Lung (tissue), 11 donors: ENCODE measurements at regions not wholly inside any gene's neighbourhood (a gene's known extent, or its start where the extent isn't known, plus 50 kb on each side); places are given as distances from the start of the nearest gene placed in this dataset.

Source experiments
- ATAC-seq: fragments of 200-7000 bp; cut with Tn5 transposase; one replicate; pipeline ENCODE4 v1.9.1; 2020; ENCODE audit warnings: moderate number of reproducible peaks; ENCODE audit not compliant: insufficient read depth, low FRiP score
- DNase-seq, 3 donors: peaks; one replicate each; pipeline ENCODE4 v3.0.0-alpha.2; 2013 to 2017
- H3K27ac ChIP-seq, 2 donors: one replicate each; pipeline ENCODE4 v1.5.1; 2013; ENCODE audit warnings: mild to moderate bottlenecking in 2 of 2, moderate library complexity in 2 of 2, control low read depth in 1 of 2, inconsistent platforms in 1 of 2, low read depth in 1 of 2, low read length in 1 of 2
- H3K27me3 ChIP-seq, 3 donors: one replicate each; pipeline ENCODE4 v1.5.1; 2013; ENCODE audit warnings: low read length in 2 of 3; ENCODE audit not compliant: control insufficient read depth in 3 of 3, insufficient read depth in 3 of 3
- H3K36me3 ChIP-seq, 4 donors: one replicate each; pipeline ENCODE4 v1.5.1; 2013; ENCODE audit warnings: low read length in 4 of 4, mild to moderate bottlenecking in 1 of 4, moderate library complexity in 1 of 4; ENCODE audit not compliant: control insufficient read depth in 4 of 4, insufficient read depth in 4 of 4
- H3K4me1 ChIP-seq, 5 donors: one replicate each; pipeline ENCODE4 v1.5.1; 2013; ENCODE audit warnings: low read length in 5 of 5, mild to moderate bottlenecking in 2 of 5, moderate library complexity in 1 of 5; ENCODE audit not compliant: control insufficient read depth in 5 of 5, insufficient read depth in 5 of 5
- H3K4me3 ChIP-seq: one replicate; pipeline ENCODE4 v1.5.1; 2013; ENCODE audit warnings: mild to moderate bottlenecking, control low read depth, moderate library complexity
- H3K9ac ChIP-seq, 2 donors: one replicate each; pipeline ENCODE4 v1.5.1; 2013; ENCODE audit warnings: low read length in 2 of 2, control low read depth in 1 of 2; ENCODE audit not compliant: insufficient read depth in 1 of 2
- H3K9me3 ChIP-seq, 4 donors: one replicate each; pipeline ENCODE4 v1.5.1; 2013; ENCODE audit warnings: low read length in 3 of 4, mild to moderate bottlenecking in 1 of 4, moderate library complexity in 1 of 4; ENCODE audit not compliant: control insufficient read depth in 4 of 4, insufficient read depth in 3 of 4
- WGBS, 2 donors: extraction: QIAGEN DNeasy Blood & Tissue Kit; methylation state at CpG; one replicate each; pipeline ENCODE4 v1.1.7; 2013; 5-methylcytosine and 5-hydroxymethylcytosine counted together
- TF ChIP-seq, protein P1 (sequence below): IDR thresholded peaks from 2 replicates; pipeline ENCODE4 v1.5.1; 2012; ENCODE audit warnings: mild to moderate bottlenecking; ENCODE audit errors: control extremely low read depth, extremely low read depth
- donor health status: control.
- donor health status: control.
- donor health status: Bipolar disorder and iron deficiency.
- donor health status: healthy.
- donor health status: DM: yes; HTN: yes; CAD: no.

DNA sequence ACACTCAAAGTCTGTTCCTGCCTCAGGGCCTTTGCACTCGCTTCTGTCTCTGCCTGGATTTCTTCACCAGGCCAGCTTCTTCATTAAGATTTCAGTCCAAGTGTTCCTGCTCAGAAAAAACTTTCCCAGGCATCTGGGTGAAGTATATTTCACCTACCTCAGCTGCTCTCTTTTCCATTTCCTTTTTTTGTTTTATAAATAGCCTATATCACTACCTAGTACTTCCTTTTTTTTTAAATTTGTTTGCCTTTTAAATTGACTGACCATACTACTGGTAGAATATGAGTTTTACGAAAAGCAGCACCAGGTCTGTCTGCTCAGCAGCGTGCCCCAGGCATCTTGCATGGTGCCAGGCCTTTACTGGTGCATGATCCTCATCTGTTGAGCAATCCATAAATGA lies 1064.4 kb downstream of the UQCRFS1 start:
- WGBS, 2 donors, result 71 to 82% methylated on average over 3 of the region's 3 CpGs

GRCh38 chr19:28142258-28142657 lies 1070.7 kb downstream of the UQCRFS1 start:
- peaks cover 0 to 12% (median 2%) of the 10 kb centered on the region in 4 donors for H3K9me3 ChIP-seq
- TF ChIP-seq, protein P1, sequence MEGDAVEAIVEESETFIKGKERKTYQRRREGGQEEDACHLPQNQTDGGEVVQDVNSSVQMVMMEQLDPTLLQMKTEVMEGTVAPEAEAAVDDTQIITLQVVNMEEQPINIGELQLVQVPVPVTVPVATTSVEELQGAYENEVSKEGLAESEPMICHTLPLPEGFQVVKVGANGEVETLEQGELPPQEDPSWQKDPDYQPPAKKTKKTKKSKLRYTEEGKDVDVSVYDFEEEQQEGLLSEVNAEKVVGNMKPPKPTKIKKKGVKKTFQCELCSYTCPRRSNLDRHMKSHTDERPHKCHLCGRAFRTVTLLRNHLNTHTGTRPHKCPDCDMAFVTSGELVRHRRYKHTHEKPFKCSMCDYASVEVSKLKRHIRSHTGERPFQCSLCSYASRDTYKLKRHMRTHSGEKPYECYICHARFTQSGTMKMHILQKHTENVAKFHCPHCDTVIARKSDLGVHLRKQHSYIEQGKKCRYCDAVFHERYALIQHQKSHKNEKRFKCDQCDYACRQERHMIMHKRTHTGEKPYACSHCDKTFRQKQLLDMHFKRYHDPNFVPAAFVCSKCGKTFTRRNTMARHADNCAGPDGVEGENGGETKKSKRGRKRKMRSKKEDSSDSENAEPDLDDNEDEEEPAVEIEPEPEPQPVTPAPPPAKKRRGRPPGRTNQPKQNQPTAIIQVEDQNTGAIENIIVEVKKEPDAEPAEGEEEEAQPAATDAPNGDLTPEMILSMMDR, result no peak
- WGBS, 2 donors, result 43 to 88% methylated on average over 1 of the region's 1 CpG

More for the DNA sequence above, 1064.4 kb downstream of the UQCRFS1 start:
- Histone ChIP-seq H3K4me1 (no peaks in the 10 kb centered on the region), H3K36me3 (no peaks in the 10 kb centered on the region), H3K4me3 (no peak overlapping the region), H3K9me3 (peaks cover 0 to 4% (median 0%) of the 10 kb centered on the region in 4 donors), H3K27ac (no peak overlapping the region), H3K9ac (no peak overlapping the region), H3K27me3 (no peaks in the 10 kb centered on the region)
- ATAC-seq (no peak), DNase-seq (no peak)
- TF ChIP-seq, protein P1, result no peak

GRCh38 chr19:28140201-28140600 lies 1072.8 kb downstream of the UQCRFS1 start:
- H3K9ac ChIP-seq, result no peak overlapping the region
- ATAC-seq (no peak), DNase-seq (no peak)
- TF ChIP-seq, protein P1, result no peak
- H3K36me3 ChIP-seq, result no peaks in the 10 kb centered on the region
- H3K27me3 ChIP-seq, result peaks cover 0 to 2% (median 0%) of the 10 kb centered on the region in 3 donors
- no peaks in the 10 kb centered on the region for H3K4me1 ChIP-seq
- no peak overlapping the region for H3K4me3 ChIP-seq
- 47 to 56% methylated on average over 4 of the region's 4 CpGs for WGBS, 2 donors
- no peak overlapping the region for H3K27ac ChIP-seq
- peaks cover 0 to 13% (median 2%) of the 10 kb centered on the region in 4 donors for H3K9me3 ChIP-seq

More at GRCh38 chr19:28142258-28142657, 1070.7 kb downstream of the UQCRFS1 start:
- DNase-seq, result no peak
- Histone ChIP-seq H3K27me3 (peaks cover 0 to 2% (median 0%) of the 10 kb centered on the region in 3 donors), H3K36me3 (no peaks in the 10 kb centered on the region), H3K4me1 (no peaks in the 10 kb centered on the region), H3K4me3 (no peak overlapping the region), H3K9ac (no peak overlapping the region), H3K27ac (no peak overlapping the region)
- no peak for ATAC-seq

DNA sequence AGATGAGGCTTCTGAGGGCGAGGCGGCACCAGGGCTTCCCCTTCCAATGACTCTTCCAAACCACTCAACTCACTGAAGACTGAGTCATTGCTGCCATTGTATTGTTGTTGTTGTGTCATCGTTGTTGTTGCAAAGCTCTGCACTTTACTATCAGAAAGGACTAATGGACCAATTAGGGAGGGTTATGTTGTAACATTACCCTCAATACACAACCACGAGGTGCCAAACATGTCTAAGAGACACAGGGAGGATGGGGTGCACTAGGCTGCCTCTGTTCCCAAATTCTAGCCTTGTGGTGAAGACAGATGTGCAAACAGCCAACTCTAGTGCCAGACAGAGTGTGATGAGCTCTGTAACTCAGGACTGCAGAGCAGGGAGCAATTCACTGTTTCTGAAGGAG lies 1075.2 kb downstream of the UQCRFS1 start:
- 81 to 88% methylated on average over 4 of the region's 4 CpGs for WGBS, 2 donors
- H3K4me1 ChIP-seq, result no peaks in the 10 kb centered on the region
- H3K27ac ChIP-seq, result no peak overlapping the region
- no peaks in the 10 kb centered on the region for H3K36me3 ChIP-seq
- TF ChIP-seq, protein P1, result no peak
- H3K9ac ChIP-seq, result no peak overlapping the region
- H3K4me3 ChIP-seq, result no peak overlapping the region
- H3K27me3 ChIP-seq, result no peaks in the 10 kb centered on the region
- DNase-seq (no peak), ATAC-seq (no peak)
- peaks cover 0 to 13% (median 2%) of the 10 kb centered on the region in 4 donors for H3K9me3 ChIP-seq
